ENCODE measurements at regions not wholly inside any gene's neighbourhood (a gene's known extent, or its start where the extent isn't known, plus 50 kb on each side); places are given as distances from the start of the nearest gene placed in this dataset.

GRCh38 chr15:66615846-66616245 is 50.0 kb upstream of the LCTL start:
- DNase-seq, result no peak

- no peak for DNase-seq
Measured at GRCh38 chr15:66617137-66618090, 51.6 kb upstream of the LCTL start.

GRCh38 chr15:66619152-66619903 is 53.5 kb upstream of the LCTL start:
- peak; percentile 63 for DNase-seq

- no peak for DNase-seq
Measured at GRCh38 chr15:66620341-66620740, 54.5 kb upstream of the LCTL start.

GRCh38 chr15:66620744-66621344 is 55.0 kb upstream of the LCTL start:
- no peak for DNase-seq

- no peak for DNase-seq
Measured at GRCh38 chr15:66621491-66622467, 56.0 kb upstream of the LCTL start.

- DNase-seq, result no peak
Measured at GRCh38 chr15:66622591-66623022, 56.8 kb upstream of the LCTL start.

GRCh38 chr15:66623801-66624453 is 58.1 kb upstream of the LCTL start:
- no peak for DNase-seq

- no peak for DNase-seq
Measured at GRCh38 chr15:66625531-66625930, 59.7 kb upstream of the LCTL start.

GRCh38 chr15:66625974-66626373 is 60.2 kb upstream of the LCTL start:
- DNase-seq, result no peak

- no peak for DNase-seq
Measured at GRCh38 chr15:66628976-66629723, 63.4 kb upstream of the LCTL start.

GRCh38 chr15:66629817-66630576 is 64.2 kb upstream of the LCTL start:
- no peak for DNase-seq

GRCh38 chr15:66630801-66631351 is 65.1 kb upstream of the LCTL start:
- no peak for DNase-seq

GRCh38 chr15:66631616-66632263 is 65.9 kb upstream of the LCTL start:
- DNase-seq, result no peak

- DNase-seq, result no peak
Measured at GRCh38 chr15:66633041-66633937, 67.5 kb upstream of the LCTL start.

GRCh38 chr15:66633938-66634250 is 68.1 kb upstream of the LCTL start:
- no peak for DNase-seq

- DNase-seq, result no peak
Measured at GRCh38 chr15:66634540-66634939, 67.5 kb upstream of the SMAD6 start.

GRCh38 chr15:66635006-66635405 is 67.0 kb upstream of the SMAD6 start:
- no peak for DNase-seq

Data from stimulated activated CD4-positive, alpha-beta T cell treated with anti-CD3 and anti-CD28 coated beads, Interleukin-15, amount 100 ng/mL, for 24 hours (primary cell).